ENCODE measurements at regions not wholly inside any gene's neighbourhood (a gene's known extent, or its start where the extent isn't known, plus 50 kb on each side); places are given as distances from the start of the nearest gene placed in this dataset.

DNA sequence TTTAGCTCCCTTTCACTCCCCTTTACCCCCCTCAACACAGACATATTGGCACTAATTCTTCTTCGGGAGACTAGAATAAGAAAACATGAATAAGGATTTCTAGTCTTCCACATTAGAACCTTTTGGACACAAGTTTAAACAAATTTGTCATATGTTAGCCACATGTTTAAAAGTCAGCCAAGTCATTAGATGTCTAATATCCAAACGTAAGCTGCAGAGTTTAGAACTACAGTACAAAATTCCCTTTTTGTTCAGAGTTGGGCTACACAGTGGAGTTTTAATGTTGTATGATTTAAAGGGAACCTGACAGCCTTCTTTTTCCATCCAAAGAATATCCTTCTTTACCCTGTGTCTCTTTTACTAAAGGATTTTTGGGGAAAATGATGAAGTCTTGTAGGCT is 79.8 kb downstream of the PDE6H start:
- Histone ChIP-seq H3K9me3 (no peaks in the 10 kb centered on the region), H3K4me3 (no peak overlapping the region), H3K27ac (no peak overlapping the region), H3K27me3 (no peaks in the 10 kb centered on the region), H3K36me3 (no peaks in the 10 kb centered on the region), H3K4me1 (no peaks in the 10 kb centered on the region)
- DNase-seq = no peak
- TF ChIP-seq, protein P1, sequence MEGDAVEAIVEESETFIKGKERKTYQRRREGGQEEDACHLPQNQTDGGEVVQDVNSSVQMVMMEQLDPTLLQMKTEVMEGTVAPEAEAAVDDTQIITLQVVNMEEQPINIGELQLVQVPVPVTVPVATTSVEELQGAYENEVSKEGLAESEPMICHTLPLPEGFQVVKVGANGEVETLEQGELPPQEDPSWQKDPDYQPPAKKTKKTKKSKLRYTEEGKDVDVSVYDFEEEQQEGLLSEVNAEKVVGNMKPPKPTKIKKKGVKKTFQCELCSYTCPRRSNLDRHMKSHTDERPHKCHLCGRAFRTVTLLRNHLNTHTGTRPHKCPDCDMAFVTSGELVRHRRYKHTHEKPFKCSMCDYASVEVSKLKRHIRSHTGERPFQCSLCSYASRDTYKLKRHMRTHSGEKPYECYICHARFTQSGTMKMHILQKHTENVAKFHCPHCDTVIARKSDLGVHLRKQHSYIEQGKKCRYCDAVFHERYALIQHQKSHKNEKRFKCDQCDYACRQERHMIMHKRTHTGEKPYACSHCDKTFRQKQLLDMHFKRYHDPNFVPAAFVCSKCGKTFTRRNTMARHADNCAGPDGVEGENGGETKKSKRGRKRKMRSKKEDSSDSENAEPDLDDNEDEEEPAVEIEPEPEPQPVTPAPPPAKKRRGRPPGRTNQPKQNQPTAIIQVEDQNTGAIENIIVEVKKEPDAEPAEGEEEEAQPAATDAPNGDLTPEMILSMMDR (IDR thresholded peaks at IDR 0.05) = no peak
- intact Hi-C loops (cut with DNase I) = no loop called here
- no peak for ATAC-seq

GRCh38 chr12:15056218-15056617 is 83.4 kb downstream of the PDE6H start:
- no peak overlapping the region for H3K4me3 ChIP-seq
- H3K27me3 ChIP-seq = no peaks in the 10 kb centered on the region
- intact Hi-C loops (cut with DNase I) = no loop called here
- H3K27ac ChIP-seq = no peak overlapping the region
- no peaks in the 10 kb centered on the region for H3K36me3 ChIP-seq
- ATAC-seq (no peak), DNase-seq (no peak)
- TF ChIP-seq, protein P1 (IDR thresholded peaks at IDR 0.05) = no peak
- H3K4me1 ChIP-seq = no peaks in the 10 kb centered on the region
- no peaks in the 10 kb centered on the region for H3K9me3 ChIP-seq
